HG03159 (cell line): ENCODE measurements at regions not wholly inside any gene's neighbourhood (a gene's known extent, or its start where the extent isn't known, plus 50 kb on each side); places are given as distances from the start of the nearest gene placed in this dataset.
"Not testable (repeated sequence)": the region's sequence is repeated elsewhere in the genome, so short reads cannot be mapped to it uniquely, and the experiment has no call there.

ENCODE experiments used
- ATAC-seq: cut with Tn5 transposase; IDR thresholded peaks from one replicate; pipeline ENCODE4 v1.9.1; 2021; ENCODE audit warnings: mild to moderate bottlenecking, moderate library complexity; ENCODE audit not compliant: unreplicated experiment

DNA sequence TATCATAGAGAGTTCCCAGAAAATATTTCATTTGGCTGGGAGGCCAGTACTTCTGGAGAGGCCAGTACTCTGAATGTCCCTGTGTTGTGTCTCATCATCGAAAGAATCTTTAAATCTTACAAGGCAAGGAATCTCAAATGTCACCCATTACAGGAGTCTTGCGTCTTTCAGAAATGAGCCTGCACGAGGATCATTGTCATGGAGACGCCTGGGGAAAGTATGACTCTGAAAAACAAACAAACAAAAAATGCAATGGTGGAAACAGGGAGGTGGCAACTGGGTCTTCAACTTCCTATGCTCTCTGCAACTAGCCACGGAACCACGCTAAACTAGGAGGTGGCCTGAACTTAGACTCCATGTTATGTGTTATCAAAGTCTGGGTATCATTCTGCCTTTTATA, 804.6 kb downstream of the EPHA3 start:
- ATAC-seq: no peak

DNA sequence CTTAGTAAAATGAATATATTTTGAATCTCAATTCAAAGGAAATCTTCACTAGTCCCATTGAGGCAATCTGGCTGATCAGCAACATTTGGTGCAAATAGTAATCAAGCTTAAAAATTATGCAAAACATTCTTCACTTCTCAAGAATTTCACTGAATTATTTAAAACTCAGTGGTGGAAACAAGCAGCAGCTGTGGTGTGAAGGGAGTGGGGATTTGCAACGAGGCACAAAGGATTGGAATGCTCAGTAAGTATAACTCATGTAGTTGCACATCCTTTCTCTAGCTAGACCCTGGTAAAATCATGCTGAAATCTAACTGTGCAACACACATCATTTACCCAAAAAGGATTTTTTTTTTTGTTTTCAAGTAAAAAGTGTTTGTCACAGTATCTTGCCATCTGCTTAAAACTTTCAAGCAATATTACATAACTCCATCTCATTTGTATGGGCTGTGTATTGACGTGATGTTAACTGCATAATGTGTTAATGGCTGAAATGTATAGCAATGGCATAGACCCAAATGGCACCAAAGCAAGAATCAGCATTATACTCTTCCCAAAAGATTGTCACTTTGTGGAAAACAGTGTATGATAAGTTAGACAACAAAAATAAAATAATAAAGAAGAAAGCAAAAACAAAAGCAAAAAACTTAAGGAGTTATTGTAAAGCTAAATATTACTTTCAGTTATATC, 816.6 kb downstream of the EPHA3 start:
- ATAC-seq: no peak

DNA sequence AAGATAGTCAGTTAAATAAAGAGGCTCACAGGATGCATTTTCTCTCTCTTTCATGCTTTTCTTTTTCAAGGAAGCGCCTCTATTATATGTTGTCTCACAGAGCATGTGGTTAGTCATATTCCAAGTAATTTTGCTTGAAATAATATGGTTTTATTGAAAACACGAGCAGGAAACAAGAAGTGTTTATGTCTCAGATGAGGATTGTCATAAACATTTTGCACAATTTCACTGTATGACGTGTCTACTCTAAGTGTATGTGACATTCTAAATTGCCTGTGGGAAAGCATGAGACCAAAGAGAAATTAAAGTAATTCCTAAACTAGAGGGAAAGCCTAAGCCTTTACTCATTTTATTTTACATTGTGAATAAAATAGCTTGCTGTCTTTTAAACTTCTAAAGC, 818.6 kb downstream of the EPHA3 start:
- no peak for ATAC-seq

DNA sequence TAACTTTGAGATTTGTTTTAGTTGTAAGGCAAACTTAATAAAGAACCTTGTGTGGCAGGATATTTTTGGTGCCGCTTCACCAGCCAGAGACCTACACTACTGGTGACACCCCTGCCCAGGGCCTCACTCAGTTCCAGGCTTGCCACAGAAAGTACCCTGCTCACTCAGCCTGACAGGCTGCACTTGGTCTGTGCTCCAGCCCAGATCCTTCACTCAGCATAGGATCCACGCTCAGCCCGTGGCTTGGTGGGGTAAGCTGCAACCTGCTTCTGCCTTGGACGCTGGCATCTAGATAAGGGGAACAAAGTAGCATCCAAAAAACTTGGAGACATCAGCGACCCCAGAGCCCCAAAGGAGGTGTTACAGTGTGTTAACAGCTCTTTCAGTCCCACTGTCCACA, 825.5 kb downstream of the EPHA3 start:
- ATAC-seq: no peak

DNA sequence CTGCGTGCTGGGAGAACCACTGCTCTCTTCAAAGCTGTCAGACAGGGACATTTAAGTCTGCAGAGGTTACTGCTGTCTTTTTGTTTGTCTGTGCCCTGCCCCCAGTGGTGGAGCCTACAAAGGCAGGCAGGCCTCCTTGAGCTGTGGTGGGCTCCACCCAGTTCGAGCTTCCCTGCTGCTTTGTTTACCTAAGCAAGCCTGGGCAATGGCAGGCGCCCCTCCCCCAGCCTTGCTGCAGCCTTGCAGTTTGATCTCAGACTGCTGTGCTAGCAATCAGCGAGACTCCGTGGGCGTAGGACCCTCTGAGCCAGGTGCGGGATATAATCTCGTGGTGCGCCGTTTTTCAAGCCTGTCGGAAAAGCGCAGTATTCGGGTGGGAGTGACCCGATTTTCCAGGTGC, 837.0 kb downstream of the EPHA3 start:
- not testable (repeated sequence) for ATAC-seq

DNA sequence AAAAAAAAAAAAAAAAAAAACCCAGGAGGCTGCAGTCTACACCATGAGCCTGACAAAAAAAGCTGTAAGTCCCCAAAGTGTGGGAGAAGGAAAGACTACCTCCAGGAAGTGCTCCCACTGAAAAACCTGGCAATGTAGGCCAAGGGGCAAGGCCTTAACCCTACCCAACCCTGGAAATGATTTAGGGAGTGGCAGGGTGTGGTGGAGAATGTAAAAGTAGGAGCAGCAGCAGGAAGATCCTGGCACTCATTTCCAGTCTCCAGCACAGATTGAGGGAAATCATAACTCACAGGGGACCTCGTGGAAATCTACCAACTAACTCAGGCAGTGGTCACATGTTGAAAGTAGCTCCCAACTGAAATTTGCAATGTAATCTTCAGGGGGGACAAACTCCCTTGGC, 839.5 kb downstream of the EPHA3 start:
- no peak for ATAC-seq

DNA sequence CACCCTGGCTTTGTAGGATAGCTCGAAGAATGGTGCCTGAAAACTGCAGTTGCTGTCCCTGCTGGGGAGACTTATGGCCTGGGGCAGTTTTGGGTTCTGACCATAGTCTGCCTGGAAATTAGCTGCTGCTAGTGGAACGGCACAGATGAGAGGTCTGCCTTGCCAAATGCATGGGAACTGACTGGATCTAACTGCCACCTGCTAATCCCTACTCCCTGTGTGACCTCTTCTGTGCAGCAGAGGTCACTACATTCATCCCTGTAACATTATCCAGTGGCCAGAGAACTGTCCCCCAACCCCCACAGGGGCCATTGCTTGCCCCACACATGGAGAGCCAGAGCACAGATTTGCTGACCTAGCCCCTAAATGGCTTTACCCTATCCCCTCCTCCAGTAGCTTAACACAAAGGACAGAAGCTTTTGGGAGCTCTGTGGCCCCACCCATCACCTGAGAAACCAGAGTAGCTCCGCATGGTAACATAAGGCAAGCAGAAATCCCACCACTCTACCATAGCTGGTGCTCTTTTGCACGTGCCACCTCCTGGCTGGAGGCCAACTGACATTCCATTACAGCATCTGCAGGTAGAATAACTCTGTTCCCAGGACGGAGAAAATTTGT, 840.0 kb downstream of the EPHA3 start:
- ATAC-seq: no peak

DNA sequence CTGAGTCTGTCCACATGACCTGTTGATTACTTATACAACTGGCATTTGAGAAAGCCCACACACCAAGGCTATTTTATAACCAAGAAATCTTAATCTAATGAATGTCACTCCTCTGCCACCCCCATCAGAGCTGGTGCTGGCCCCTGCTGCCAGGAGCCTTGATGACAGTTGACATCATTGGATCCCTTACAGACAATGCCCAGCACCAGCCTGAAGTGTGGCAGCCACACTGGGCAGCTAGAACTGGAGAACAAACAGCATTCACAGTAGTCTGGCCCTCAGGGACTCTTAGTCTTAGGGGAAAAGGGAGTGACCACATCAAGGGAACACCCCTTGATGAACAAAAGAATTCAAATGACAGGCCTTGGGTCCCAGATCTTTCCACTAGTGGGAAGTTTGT, 840.6 kb downstream of the EPHA3 start:
- ATAC-seq: no peak

DNA sequence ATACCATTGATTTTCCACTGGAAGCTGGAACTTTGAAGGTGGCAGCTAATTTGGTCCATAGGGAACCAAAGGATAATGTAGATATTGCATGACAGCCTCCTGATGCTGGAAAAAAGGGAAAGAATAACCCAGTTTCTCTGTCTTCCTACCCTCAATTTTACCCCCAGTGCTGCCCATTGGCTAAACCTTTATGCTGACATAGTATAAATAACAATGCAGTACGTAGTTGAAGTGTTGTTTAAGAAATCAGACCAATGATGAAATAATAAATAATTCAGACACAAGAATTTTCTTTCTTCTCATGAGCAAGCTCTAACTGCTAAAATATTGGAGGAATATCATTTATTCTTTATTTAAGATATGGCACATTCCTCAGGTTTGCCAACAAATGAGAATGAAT, 843.4 kb downstream of the EPHA3 start:
- ATAC-seq: no peak

DNA sequence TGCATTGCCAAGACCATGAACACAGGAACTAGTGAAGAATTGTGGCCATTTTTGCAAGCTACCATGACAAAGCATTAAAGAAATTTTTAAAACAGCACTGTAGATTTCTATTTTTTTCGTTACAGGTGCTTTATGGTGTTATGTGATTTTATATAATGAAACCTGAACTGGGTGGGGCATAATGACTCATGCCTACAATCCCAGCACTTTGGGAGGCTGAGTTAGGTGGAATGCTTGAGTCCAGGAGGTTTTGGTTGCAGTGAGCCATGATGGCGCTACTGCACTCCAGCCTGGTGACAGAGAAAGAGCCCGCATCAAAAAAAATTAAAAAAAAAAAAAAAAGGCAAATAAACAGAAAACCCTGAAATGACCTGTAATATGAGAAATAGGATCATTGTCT, 846.7 kb downstream of the EPHA3 start:
- no peak for ATAC-seq

DNA sequence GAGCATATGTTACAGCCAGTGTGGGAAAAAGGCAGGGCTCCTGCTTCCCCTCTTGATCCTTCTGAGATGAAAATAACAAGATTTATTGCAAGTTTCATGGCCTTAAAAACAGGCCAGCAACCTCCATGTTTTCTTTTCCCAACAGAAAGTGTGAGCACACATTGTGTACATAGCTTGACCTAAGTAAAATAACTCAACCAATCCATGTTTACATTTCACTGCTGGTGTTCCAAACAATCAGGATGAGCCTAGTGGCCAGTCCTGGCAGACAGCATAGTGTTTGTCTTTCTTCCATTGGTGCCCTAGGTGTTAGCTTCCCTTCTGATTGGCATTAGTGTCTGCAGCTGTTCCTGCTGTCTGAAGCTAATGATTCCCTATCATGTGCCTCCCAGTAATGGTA, 847.7 kb downstream of the EPHA3 start:
- no peak for ATAC-seq

DNA sequence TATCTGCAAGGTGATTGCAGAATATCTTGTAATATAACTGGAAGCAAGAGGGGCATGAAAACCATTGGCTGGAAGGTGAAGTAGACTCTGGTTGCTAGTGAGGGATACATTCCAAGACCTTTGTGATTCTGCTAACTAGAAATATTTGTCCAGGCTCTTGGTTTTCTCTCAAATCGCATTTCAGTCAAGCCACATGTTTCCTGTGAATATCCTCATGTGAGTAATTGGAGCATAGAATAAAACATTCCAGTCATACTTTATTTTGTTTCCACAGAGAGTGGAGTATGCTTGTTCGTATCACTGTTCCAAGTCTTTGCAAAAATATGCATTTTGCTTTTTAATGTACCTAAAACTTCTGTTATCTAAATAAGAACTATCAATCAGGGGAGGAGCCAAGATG, 850.0 kb downstream of the EPHA3 start:
- ATAC-seq: no peak

DNA sequence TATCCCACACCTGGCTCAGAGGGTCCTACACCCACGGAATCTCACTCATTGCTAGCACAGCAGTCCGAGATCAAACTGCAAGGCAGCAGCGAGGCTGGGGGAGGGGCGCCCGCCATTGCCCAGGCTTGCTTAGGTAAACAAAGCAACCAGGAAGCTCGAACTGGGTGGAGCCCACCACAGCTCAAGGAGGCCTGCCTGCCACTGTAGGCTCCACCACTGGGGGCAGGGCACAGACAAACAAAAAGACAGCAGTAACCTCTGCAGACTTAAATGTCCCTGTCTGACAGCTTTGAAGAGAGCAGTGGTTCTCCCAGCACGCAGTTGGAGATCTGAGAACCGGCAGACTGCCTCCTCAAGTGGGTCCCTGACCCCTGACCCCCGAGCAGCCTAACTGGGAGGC, 850.7 kb downstream of the EPHA3 start:
- ATAC-seq: not testable (repeated sequence)

DNA sequence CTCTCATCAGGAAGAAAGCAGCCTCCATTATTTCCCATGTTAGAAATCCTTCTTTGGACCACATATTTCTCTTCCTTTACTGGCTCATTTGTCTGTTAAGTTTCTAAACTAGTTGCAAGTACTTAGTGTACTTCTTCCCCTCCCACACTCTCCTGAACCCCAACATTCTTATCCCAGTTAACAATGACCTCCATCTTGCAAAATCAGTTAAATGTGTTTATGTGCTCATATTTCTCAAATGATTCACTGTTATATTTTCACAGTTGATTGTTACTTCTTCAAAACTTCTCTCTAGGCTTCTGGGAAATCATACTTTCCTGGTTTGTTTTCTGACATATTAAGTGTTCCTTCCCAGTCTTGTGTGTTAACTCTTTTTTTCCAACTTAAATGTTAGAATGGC, 856.9 kb downstream of the EPHA3 start:
- ATAC-seq: no peak

DNA sequence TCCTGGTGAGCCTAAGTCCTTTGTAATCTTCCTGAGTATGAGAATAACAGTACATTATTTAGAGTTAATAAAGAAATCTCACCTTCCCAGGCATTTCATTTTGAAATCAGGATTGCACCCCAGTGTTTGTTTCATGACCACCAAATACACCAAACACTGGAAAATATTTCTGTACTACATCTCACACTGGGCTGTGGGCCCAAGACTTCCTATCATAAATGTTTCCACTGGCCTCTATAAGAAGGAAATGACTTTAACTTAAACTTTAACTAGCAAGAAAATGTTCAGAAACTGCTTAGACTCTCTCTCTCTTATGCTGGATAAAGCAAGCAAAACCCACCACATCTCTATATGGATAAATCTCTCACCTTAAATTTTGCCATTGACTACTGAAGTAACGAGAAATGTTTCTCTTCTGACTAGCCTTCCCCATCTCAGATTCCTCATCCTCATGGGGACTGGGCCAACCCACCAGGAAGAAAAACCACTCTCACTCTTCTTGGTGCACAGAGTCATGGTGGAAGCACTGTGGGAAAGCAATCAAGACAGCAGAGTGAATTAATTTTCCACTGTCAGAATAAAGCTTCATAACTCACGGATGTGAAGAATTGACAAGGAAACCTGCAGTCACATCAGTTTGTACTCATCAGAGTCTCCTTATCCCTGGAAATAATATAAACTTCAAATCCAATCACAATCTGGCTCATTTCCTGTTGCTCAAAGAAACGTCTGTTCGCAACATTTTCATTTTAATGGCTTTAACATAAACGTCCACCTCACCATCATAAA, 859.6 kb downstream of the EPHA3 start:
- no peak for ATAC-seq

DNA sequence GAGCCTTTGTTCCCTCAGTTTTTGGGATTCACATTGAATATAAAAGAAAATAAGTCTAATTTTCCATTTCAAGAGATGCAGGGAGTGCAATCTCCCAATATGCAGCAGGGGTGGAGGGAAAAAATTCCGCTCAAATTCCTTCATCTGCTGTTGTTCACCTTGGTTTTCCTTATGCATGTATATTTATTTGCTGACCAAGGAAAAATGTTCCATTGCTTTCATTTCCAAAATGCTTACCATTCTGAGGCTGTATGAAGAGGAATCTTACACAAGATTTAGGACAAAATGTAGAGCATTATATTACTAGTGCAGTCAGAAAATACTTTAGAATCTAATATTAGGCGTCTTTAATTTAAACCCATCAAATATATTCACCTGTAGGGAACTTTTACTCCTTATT, 863.9 kb downstream of the EPHA3 start:
- no peak for ATAC-seq

DNA sequence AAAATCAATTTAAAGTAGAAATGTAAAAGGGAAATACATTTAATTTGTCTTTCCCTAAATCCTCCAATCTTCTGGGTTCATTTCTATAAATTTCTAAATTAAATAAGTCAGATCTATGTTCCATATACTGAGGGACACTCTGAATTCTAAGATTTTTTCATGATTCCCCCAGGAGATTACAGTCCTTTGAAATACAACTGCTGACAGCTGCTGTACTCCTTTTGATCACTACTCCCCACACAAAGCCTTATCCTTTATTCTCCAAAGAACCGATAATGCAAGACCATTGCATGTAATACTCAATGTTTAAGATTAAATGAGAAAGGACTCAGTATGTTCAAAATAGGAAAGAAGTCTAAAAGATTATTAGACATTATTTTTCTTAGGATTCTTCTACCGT, 865.7 kb downstream of the EPHA3 start:
- ATAC-seq: no peak

DNA sequence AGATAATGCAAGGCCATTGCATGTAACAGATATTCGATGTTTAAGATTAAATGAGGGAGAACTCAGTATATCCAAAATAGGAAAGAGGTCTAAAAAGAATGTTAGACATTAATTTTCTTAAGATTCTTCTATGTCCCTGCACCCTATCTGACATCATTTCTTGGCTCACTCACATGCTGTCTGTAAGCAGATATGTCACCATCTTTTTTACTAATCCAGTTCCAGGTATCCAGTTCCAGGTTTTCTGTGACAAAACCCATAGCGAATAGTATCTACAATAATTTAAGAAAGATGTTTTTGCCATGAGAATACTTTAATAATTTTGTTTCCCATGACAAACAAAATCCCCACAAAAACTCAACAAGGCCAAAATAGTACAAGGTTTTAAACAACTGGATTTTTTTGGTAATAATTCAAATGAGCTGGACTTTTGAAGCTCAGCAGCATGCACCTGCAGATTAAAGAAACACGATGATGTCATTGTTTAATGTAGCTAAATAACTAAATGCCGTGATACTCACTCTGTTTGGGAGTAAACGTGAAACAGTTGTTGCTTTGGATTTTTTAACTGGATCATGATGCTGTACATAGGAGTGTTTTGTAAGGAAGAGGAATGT, 867.6 kb downstream of the EPHA3 start:
- no peak for ATAC-seq

DNA sequence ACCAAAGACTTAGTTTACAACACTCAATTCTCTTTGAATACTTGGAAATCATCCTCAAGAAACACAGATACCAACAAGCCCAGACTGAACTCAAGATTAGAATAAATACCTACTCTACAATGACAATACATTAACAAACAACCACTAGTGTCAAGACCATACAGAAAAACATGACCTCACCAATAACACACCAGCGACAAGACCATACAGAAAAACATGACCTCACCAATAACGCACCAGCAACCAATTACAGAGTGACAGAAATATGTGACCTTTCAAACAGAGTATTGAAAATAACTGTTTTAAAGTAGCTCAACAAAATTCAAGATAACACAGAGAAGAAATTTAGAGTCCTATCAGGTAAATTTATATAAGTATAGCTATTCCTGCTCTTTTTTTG, 876.0 kb downstream of the EPHA3 start:
- ATAC-seq: no peak

DNA sequence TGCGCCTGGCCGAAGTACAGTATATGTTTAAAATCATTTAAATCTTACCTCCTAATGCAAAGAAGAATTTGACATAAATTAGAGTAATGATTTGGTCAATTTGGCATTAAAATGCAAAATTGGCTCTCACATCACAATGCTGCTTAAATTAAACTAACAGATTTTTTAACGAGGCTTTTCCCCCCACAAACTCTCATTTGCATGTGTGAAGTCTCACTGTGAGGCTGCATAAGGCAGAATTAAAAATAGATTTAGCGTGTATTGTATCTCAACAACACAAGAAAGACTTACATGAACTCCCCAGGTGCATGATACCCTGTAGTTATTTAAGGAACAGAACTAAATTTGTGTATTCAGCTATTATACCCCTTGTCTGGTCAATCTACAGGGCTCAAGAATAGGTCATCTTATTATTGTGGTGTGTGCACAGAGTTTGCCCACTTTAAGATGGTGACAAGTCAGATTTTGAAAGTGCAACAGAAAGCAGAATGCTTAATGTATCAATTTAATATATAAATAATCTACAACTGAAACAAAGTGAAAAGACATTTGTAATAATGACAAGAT, 897.9 kb downstream of the EPHA3 start:
- no peak for ATAC-seq

DNA sequence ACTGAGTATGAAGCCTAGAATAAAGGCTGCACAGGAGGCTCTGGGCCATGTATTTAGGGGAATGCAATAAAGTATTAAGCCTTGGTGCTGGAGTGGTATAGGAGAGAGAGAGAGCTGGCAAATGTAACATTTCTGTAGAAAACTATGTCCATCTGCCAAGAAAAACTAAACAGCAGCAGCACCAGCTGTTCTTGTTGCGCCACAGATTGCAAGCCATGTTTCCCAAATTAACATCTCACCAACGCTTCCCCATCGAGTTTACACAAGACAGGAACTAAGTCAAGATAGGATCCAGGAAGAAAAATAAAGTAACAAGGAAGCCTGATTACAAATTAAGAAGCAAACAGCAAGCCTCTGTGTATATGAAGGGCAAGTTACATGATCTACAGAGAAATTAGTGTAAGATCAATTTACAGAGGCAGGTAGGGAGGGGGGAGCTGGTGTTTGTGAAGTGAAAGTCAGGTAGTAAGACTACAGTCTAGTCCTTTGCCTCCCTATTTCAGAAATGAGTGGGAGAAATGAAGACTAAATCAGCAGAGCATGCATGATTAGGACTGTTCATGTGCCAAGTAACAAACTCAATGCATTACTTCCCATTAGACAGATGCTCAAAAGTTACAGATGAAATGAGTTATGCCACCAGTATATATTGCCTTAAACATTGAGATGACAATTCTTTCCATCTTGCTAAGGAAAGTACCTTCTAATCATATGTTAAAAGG, 900.5 kb downstream of the EPHA3 start:
- no peak for ATAC-seq
